Endothelial cell of umbilical vein (primary cell): ENCODE measurements at regions not wholly inside any gene's neighbourhood (a gene's known extent, or its start where the extent isn't known, plus 50 kb on each side); places are given as distances from the start of the nearest gene placed in this dataset.

Experiments
- BruUV-seq: library from RNA; stranded (reverse); fragments of 400-500 nt; replicated peaks from 2 replicates; lab custom pipeline; 2021; lab: Mats Ljungman, UMichigan
- CTCF ChIA-PET: fragments of 300-600, 350-600 bp; sonication (Branson Sonifier 250); formaldehyde crosslinking; loops from one replicate; lab custom pipeline; 2021; ENCODE audit warnings: antibody characterized with exemption, inconsistent platforms; lab: Charles Lee
- POLR2A ChIA-PET: fragments of 300-600, 350-600 bp; sonication (Branson Sonifier 250); formaldehyde crosslinking; loops from one replicate; lab custom pipeline; 2021; ENCODE audit warnings: antibody characterized with exemption, inconsistent platforms; lab: Charles Lee
- DNase-seq: peaks from one replicate; pipeline ENCODE4 v3.0.0-alpha.2; 2011; ENCODE audit warnings: low read depth, low spot score
- FAIRE-seq: peaks from 2 replicates; lab custom pipeline; 2011; peaks lifted over from hg19 to GRCh38; lab: Jason Lieb, UNC
- H2AFZ ChIP-seq: 2 replicates; pipeline ENCODE4 v1.6.0; 2012; ENCODE audit warnings: low read depth, low read length, control low read depth, inconsistent platforms
- H3K27ac ChIP-seq: 2 replicates; pipeline ENCODE4 v1.5.1; 2011; ENCODE audit warnings: low read depth, mild to moderate bottlenecking, control low read depth, low read length, moderate library complexity; ENCODE audit not compliant: insufficient read depth
- H3K27me3 ChIP-seq, 2 experiments: 2 replicates each; pipeline versions ENCODE4 v1.6.0 to v1.6.1; 2011; ENCODE audit warnings: low read length in 2 of 2, mixed read lengths in 1 of 2; ENCODE audit not compliant: control insufficient read depth in 2 of 2, insufficient read depth in 2 of 2
- H3K36me3 ChIP-seq, 2 experiments: 2 replicates in 1 of 2; 3 replicates in 1 of 2; pipeline ENCODE4 v1.5.1; 2011; ENCODE audit warnings: low read length in 2 of 2, mild to moderate bottlenecking in 1 of 2, moderate library complexity in 1 of 2; ENCODE audit not compliant: control insufficient read depth in 2 of 2, insufficient read depth in 2 of 2; ENCODE audit errors: extremely low read depth in 1 of 2
- H3K4me1 ChIP-seq: 3 replicates; pipeline ENCODE4 v1.5.1; 2011; ENCODE audit warnings: mild to moderate bottlenecking, low read length; ENCODE audit not compliant: control insufficient read depth, insufficient read depth; ENCODE audit errors: extremely low read depth
- H3K4me2 ChIP-seq: 2 replicates; pipeline ENCODE4 v1.6.1; 2011; ENCODE audit warnings: low read length, control low read depth, mixed read lengths; ENCODE audit not compliant: insufficient read depth
- H3K4me3 ChIP-seq, 3 experiments: fragments of 200-600 bp in 1 of 3; sonication (generic), shearing (Covaris generic) in 1 of 3; replicated peaks in 1 of 3; 2 replicates each; pipeline ENCODE4 v1.5.1; 2011 to 2016; ENCODE audit warnings: control low read depth in 3 of 3, low read length in 3 of 3, mild to moderate bottlenecking in 2 of 3, inconsistent platforms in 1 of 3, low read depth in 1 of 3, moderate library complexity in 1 of 3; ENCODE audit not compliant: insufficient read depth in 1 of 3
- H3K79me2 ChIP-seq: 2 replicates; pipeline ENCODE4 v1.6.0; 2012; ENCODE audit warnings: low read length, inconsistent platforms; ENCODE audit not compliant: control insufficient read depth, insufficient read depth
- H3K9ac ChIP-seq: replicated peaks from 2 replicates; pipeline ENCODE3; 2011; ENCODE audit warnings: low read length, control low read depth; ENCODE audit not compliant: insufficient read depth; ENCODE audit errors: extremely low read depth
- H3K9me1 ChIP-seq: replicated peaks from 3 replicates; pipeline ENCODE4 v1.6.0; 2011; ENCODE audit warnings: mild to moderate bottlenecking, low read length; ENCODE audit not compliant: control insufficient read depth, insufficient read depth; ENCODE audit errors: extremely low read depth
- H3K9me3 ChIP-seq: replicated peaks from 2 replicates; pipeline ENCODE4 v1.5.1; 2012; ENCODE audit warnings: low read length, inconsistent platforms; ENCODE audit not compliant: control insufficient read depth, insufficient read depth
- H4K20me1 ChIP-seq: replicated peaks from 2 replicates; pipeline ENCODE3; 2011; ENCODE audit warnings: mild to moderate bottlenecking, low read length; ENCODE audit not compliant: control insufficient read depth, insufficient read depth; ENCODE audit errors: extremely low read depth
- EZH2 ChIP-seq: IDR thresholded peaks from 2 replicates; pipeline ENCODE4 v1.6.1; 2012; ENCODE audit warnings: borderline replicate concordance, low read depth, mild to moderate bottlenecking, moderate library complexity, low read length, inconsistent platforms; ENCODE audit not compliant: severe bottlenecking
- FOS ChIP-seq: IDR thresholded peaks from 2 replicates; pipeline ENCODE4 v1.6.1; 2011; ENCODE audit warnings: mild to moderate bottlenecking, low read length, moderate library complexity, borderline replicate concordance; ENCODE audit not compliant: insufficient read depth
- GATA2 ChIP-seq: IDR thresholded peaks from 2 replicates; pipeline ENCODE4 v1.7.0; 2011; ENCODE audit warnings: low read depth, mild to moderate bottlenecking, moderate library complexity, mixed read lengths, low read length; ENCODE audit not compliant: insufficient read length, insufficient read depth
- JUN ChIP-seq: IDR thresholded peaks from 2 replicates; pipeline ENCODE4 v1.6.1; 2011; ENCODE audit warnings: borderline replicate concordance, low read depth; ENCODE audit not compliant: insufficient read length, insufficient read depth
- MYC ChIP-seq: IDR thresholded peaks from one replicate; pipeline ENCODE4 v1.6.1; 2011; ENCODE audit warnings: mild to moderate bottlenecking, low read depth, low read length
- POLR2A ChIP-seq: IDR thresholded peaks from 2 replicates; pipeline ENCODE4 v1.6.1; 2012; ENCODE audit warnings: low read depth, mild to moderate bottlenecking, control low read depth, low read length
- POLR2AphosphoS5 ChIP-seq: IDR thresholded peaks from 2 replicates; pipeline ENCODE4 v1.6.1; 2012; ENCODE audit warnings: low read depth, mild to moderate bottlenecking, control low read depth, low read length, moderate library complexity; ENCODE audit not compliant: insufficient read depth
- dilution Hi-C: fragments of 300-500 bp; cut with MboI; formaldehyde crosslinking; loops from one replicate; pipeline ENCODE4 v1.15.0; 2019; ENCODE audit warnings: low sequenced_read_pairs; ENCODE audit not compliant: extremely low pct_ligation_motif_present
- intact Hi-C: fragments of 100-400 bp; cut with micrococcal nuclease; formaldehyde crosslinking; loops from one replicate; pipeline ENCODE4 v1.10.0; 2022
- TF ChIP-seq, protein P1 (sequence below): IDR thresholded peaks from 2 replicates; pipeline ENCODE4 v1.6.1; 2011; ENCODE audit not compliant: insufficient read depth, insufficient read length
- TF ChIP-seq, protein P2 (sequence below), 2 donors: IDR thresholded peaks; 1 replicate in 1 of 2; 2 replicates in 1 of 2; pipeline ENCODE4 v1.5.1; 2011; ENCODE audit warnings: low read length in 2 of 2, mild to moderate bottlenecking in 2 of 2, moderate library complexity in 2 of 2, control low read depth in 1 of 2, inconsistent platforms in 1 of 2, low read depth in 1 of 2; ENCODE audit not compliant: insufficient read depth in 1 of 2; ENCODE audit errors: extremely low read depth in 1 of 2

GRCh38 chr7:50834031-50834535 lies 51.4 kb upstream of the GRB10 start:
- no peak overlapping the region for H3K4me2 ChIP-seq
- FAIRE-seq (no peak), DNase-seq (no peak)
- intact Hi-C loops (no loop called here), dilution Hi-C loops (no loop called here)
- H3K4me3 ChIP-seq = no peak overlapping the region
- H2AFZ ChIP-seq = no peak overlapping the region
- H3K9me3 ChIP-seq = no peaks in the 10 kb centered on the region
- H3K79me2 ChIP-seq = no peaks in the 10 kb centered on the region
- H3K4me1 ChIP-seq = peaks cover 18% of the 10 kb centered on the region
- TF ChIP-seq FOS = no peak
- no peak for TF ChIP-seq MYC
- TF ChIP-seq, protein P1, sequence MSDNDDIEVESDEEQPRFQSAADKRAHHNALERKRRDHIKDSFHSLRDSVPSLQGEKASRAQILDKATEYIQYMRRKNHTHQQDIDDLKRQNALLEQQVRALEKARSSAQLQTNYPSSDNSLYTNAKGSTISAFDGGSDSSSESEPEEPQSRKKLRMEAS = no peak
- no peak for TF ChIP-seq JUN
- no peak for TF ChIP-seq EZH2
- no peak for TF ChIP-seq POLR2A
- no peak for TF ChIP-seq GATA2
- TF ChIP-seq, protein P2, sequence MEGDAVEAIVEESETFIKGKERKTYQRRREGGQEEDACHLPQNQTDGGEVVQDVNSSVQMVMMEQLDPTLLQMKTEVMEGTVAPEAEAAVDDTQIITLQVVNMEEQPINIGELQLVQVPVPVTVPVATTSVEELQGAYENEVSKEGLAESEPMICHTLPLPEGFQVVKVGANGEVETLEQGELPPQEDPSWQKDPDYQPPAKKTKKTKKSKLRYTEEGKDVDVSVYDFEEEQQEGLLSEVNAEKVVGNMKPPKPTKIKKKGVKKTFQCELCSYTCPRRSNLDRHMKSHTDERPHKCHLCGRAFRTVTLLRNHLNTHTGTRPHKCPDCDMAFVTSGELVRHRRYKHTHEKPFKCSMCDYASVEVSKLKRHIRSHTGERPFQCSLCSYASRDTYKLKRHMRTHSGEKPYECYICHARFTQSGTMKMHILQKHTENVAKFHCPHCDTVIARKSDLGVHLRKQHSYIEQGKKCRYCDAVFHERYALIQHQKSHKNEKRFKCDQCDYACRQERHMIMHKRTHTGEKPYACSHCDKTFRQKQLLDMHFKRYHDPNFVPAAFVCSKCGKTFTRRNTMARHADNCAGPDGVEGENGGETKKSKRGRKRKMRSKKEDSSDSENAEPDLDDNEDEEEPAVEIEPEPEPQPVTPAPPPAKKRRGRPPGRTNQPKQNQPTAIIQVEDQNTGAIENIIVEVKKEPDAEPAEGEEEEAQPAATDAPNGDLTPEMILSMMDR (IDR thresholded peaks at IDR 0.05; ENCODE audit: extremely low read depth in 1 of 2, insufficient read depth in 1 of 2, low read depth in 1 of 2, low read length in 2 of 2) = no peak
- TF ChIP-seq POLR2AphosphoS5 = no peak
- no peaks in the 10 kb centered on the region for H3K27me3 ChIP-seq
- POLR2A ChIA-PET = no interaction called here
- no peaks in the 10 kb centered on the region for H3K9me1 ChIP-seq
- no peaks in the 10 kb centered on the region for H4K20me1 ChIP-seq
- H3K27ac ChIP-seq = no peak overlapping the region
- CTCF ChIA-PET = no interaction called here
- no peaks in the 10 kb centered on the region for H3K36me3 ChIP-seq
- no peak overlapping the region for H3K9ac ChIP-seq
- BruUV-seq = no TSS peak
